ENCODE measurements at regions not wholly inside any gene's neighbourhood (a gene's known extent, or its start where the extent isn't known, plus 50 kb on each side); places are given as distances from the start of the nearest gene placed in this dataset.

DNA sequence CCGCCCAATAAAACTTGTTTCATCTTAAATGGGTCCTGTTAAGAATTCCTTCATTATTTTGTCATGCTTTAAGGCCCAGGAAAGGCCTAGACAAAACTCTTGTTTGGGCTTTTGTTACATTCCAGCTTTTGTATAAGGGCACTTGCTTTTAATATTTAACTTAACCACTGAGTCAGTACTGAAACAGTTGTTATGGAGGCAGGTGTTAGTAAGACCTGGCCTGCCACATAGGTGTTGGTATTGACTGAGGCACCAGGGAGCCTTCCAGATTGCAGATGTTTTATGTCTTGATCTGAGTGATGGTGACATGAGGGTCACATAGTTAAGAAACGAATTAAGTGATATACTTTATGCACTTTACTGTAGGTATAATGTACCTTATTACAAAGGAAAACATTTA is 274.9 kb upstream of the TGFBR2 start:
- in situ Hi-C loops (cut with MboI; ENCODE audit: low sequenced_read_pairs, unreplicated experiment): no loop called here

DNA sequence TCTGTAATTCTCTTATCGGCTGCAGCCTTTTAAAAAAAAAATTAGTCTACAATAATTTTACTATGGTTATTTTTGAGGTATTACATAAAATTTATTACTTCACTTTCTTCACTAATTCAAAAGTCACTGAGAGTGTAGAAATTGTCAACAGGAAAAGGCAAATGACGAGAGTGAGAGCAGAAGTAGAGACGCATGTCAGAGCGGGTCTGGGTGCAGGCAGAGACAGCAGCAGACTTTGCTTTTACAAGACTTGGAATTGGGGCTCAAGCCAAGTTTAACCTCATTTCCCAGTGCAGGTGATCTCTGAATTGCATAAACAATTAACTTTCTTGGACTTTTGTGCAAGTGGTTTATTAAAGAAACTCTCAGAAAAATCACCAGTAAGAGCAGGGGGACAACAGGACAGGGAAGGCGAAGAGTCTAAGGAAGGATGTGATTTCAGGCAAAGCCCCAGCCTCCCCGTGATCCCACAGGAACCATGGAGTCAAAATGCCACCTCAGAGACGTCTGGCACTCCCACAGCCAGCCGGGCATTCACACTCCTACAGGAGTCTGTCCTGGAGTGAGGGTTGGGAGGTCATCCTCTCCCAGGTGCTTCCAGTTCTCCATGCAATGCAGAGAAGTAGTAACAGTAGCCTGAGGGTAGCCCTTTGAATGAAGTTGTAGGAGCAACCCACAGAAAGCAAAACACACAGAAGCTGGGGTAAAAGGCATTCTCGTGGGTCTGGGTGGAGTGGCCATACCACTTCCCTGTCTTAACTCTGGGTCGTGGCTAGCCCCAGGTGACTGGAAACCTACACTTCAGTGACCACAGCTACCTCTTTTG is 274.0 kb upstream of the TGFBR2 start:
- DNase-seq (ENCODE audit: low spot score): no peak

More for the DNA sequence above, 274.9 kb upstream of the TGFBR2 start:
- TF ChIP-seq, protein P1, sequence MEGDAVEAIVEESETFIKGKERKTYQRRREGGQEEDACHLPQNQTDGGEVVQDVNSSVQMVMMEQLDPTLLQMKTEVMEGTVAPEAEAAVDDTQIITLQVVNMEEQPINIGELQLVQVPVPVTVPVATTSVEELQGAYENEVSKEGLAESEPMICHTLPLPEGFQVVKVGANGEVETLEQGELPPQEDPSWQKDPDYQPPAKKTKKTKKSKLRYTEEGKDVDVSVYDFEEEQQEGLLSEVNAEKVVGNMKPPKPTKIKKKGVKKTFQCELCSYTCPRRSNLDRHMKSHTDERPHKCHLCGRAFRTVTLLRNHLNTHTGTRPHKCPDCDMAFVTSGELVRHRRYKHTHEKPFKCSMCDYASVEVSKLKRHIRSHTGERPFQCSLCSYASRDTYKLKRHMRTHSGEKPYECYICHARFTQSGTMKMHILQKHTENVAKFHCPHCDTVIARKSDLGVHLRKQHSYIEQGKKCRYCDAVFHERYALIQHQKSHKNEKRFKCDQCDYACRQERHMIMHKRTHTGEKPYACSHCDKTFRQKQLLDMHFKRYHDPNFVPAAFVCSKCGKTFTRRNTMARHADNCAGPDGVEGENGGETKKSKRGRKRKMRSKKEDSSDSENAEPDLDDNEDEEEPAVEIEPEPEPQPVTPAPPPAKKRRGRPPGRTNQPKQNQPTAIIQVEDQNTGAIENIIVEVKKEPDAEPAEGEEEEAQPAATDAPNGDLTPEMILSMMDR (IDR thresholded peaks at IDR 0.05; ENCODE audit: borderline replicate concordance, control extremely low read depth, extremely low read depth, insufficient read depth, missing control alignments): no peak
- DNase-seq (ENCODE audit: low spot score): no peak

DNA sequence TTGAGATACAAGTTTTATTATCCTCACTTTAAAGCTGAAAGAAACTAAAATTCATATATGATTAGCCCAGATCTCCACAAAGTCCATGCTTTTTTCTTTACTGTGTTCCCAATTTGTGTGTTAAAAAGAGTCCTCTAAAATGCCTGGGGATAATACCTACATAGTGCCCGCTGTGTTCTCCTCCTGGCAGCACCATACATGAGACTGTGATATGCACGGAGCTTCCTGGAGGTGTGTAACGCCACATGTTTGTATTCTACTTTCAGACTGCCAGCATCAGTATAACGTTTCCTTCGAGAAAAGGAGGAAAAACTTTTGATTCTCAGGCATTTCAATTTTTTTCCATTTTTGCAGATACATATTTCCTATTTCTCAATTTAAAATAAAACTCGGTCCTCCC is 273.3 kb upstream of the TGFBR2 start:
- TF ChIP-seq, protein P1 (IDR thresholded peaks at IDR 0.05; ENCODE audit: borderline replicate concordance, control extremely low read depth, extremely low read depth, insufficient read depth, missing control alignments): no peak
- no peak for DNase-seq (ENCODE audit: low spot score)
- in situ Hi-C loops (cut with MboI; ENCODE audit: low sequenced_read_pairs, unreplicated experiment): no loop called here

More for the DNA sequence above, 274.0 kb upstream of the TGFBR2 start:
- TF ChIP-seq, protein P1 (IDR thresholded peaks at IDR 0.05; ENCODE audit: borderline replicate concordance, control extremely low read depth, extremely low read depth, insufficient read depth, missing control alignments): no peak
- in situ Hi-C loops (cut with MboI; ENCODE audit: low sequenced_read_pairs, unreplicated experiment): no loop called here

DNA sequence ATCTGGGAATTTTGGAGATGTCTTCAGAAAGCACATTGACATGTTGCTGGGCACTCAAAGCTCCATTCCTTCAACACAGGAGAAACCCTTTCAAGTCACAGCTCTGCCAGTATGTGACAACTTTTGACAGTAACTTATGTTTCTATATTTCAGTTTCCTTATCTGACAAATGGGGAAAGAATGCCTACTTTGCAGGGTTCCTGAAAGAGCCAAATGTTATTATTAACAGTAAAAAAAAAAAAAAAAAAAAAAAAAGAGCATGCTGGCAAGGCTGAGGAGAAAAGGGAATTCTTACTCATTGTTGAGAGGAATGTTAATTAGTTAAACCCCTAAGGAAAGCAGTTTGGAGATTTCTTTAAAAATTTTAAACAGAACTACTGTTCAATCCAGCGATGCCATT is 272.5 kb upstream of the TGFBR2 start:
- DNase-seq (ENCODE audit: low spot score): no peak
- TF ChIP-seq, protein P1 (IDR thresholded peaks at IDR 0.05; ENCODE audit: borderline replicate concordance, control extremely low read depth, extremely low read depth, insufficient read depth, missing control alignments): no peak
- in situ Hi-C loops (cut with MboI; ENCODE audit: low sequenced_read_pairs, unreplicated experiment): no loop called here

DNA sequence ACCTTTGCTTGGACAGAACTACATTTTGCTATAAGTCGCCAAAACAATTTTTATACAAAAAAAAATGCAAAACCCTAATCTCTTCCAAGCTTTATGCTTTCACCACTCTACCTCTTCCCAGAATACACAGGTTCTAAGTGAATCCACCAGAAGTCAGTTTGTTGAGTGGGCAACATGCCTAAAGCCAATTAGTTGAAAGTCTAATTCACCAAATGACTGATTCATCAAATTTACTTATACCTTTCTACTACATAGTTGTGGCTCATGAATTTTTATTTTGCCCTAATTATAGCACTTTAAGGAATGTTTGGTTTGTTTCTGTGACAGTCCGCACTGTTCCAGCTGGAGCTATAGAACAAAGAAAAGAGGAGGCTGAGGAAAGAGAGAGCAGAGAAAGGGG is 265.9 kb upstream of the TGFBR2 start:
- TF ChIP-seq, protein P1 (IDR thresholded peaks at IDR 0.05; ENCODE audit: borderline replicate concordance, control extremely low read depth, extremely low read depth, insufficient read depth, missing control alignments): no peak
- in situ Hi-C loops (cut with MboI; ENCODE audit: low sequenced_read_pairs, unreplicated experiment): no loop called here

DNA sequence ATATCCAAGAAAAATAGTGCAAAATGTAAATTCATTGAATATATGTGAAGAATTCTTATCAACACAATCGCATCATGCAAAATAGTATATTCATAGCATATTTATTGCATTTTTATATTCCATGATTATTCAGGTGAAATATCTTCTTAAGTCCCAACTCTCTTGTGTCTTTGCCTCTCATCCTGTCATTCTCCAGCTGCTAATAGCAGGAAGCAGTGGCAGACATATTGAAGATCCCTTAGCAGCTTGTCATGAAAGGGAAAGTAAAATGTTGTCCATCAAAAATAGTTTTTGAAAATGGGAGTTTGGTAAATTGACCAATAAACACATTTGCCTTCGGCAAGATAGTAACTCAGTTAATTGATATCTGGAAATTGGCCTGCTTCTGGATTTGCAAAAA is 265.3 kb upstream of the TGFBR2 start:
- in situ Hi-C loops (cut with MboI; ENCODE audit: low sequenced_read_pairs, unreplicated experiment): no loop called here

More for the DNA sequence above, 265.9 kb upstream of the TGFBR2 start:
- no peak for DNase-seq (ENCODE audit: low spot score)

More for the DNA sequence above, 265.3 kb upstream of the TGFBR2 start:
- no peak for DNase-seq (ENCODE audit: low spot score)
- TF ChIP-seq, protein P1 (IDR thresholded peaks at IDR 0.05; ENCODE audit: borderline replicate concordance, control extremely low read depth, extremely low read depth, insufficient read depth, missing control alignments): no peak
